ENCODE measurements at regions not wholly inside any gene's neighbourhood (a gene's known extent, or its start where the extent isn't known, plus 50 kb on each side); places are given as distances from the start of the nearest gene placed in this dataset.

- TF ChIP-seq CTCF (tag by site-specific recombination; IDR thresholded peaks at IDR 0.05), result no peak
- TF ChIP-seq PRDM10 (tag by site-specific recombination; IDR thresholded peaks at IDR 0.05), result no peak
Observed at GRCh38 chr13:59475911-59476310, 687.8 kb downstream of the DIAPH3 start.

Measured in HEK293 (cell line).